Neural progenitor cell (in vitro differentiated cells): ENCODE measurements at regions not wholly inside any gene's neighbourhood (a gene's known extent, or its start where the extent isn't known, plus 50 kb on each side); places are given as distances from the start of the nearest gene placed in this dataset.

Experiments
- DNase-seq: peaks from one replicate; pipeline ENCODE4 v3.0.0-alpha.2; 2016; ENCODE audit warnings: low spot score
- H2AFZ ChIP-seq: fragments of 200-600 bp; sonication (generic); replicated peaks from 2 replicates; pipeline ENCODE4 v1.6.1; 2016; ENCODE audit warnings: antibody characterized with exemption
- H3F3A ChIP-seq: fragments of 200-600 bp; sonication (generic); 2 replicates; pipeline ENCODE4 v1.6.1; 2016; ENCODE audit warnings: antibody characterized with exemption, low read depth
- H3K27ac ChIP-seq: fragments of 200-600 bp; sonication (generic); 2 replicates; pipeline ENCODE4 v1.5.1; 2016; ENCODE audit warnings: mild to moderate bottlenecking
- H3K27me3 ChIP-seq: fragments of 200-600 bp; sonication (generic); 2 replicates; pipeline ENCODE4 v1.6.1; 2016; ENCODE audit warnings: mild to moderate bottlenecking, moderate library complexity
- H3K36me3 ChIP-seq: fragments of 200-600 bp; sonication (generic); 2 replicates; pipeline ENCODE4 v1.5.1; 2016
- H3K4me1 ChIP-seq: fragments of 200-600 bp; sonication (generic); 2 replicates; pipeline ENCODE4 v1.6.1; 2016; ENCODE audit warnings: mixed run types
- H3K4me2 ChIP-seq: fragments of 200-600 bp; sonication (generic); 2 replicates; pipeline ENCODE4 v1.6.1; 2016
- H3K4me3 ChIP-seq: fragments of 200-600 bp; sonication (generic); 2 replicates; pipeline ENCODE4 v1.5.1; 2016
- H3K79me2 ChIP-seq: fragments of 200-600 bp; sonication (generic); 2 replicates; pipeline ENCODE4 v1.6.1; 2016; ENCODE audit warnings: low read depth
- H3K9ac ChIP-seq: fragments of 200-600 bp; sonication (generic); 2 replicates; pipeline ENCODE4 v1.6.1; 2016
- H3K9me3 ChIP-seq: fragments of 200-600 bp; sonication (generic); 2 replicates; pipeline ENCODE4 v1.5.1; 2016; ENCODE audit warnings: low read depth
- H4K20me1 ChIP-seq: fragments of 200-600 bp; sonication (generic); 2 replicates; pipeline ENCODE4 v1.6.1; 2016; ENCODE audit warnings: low read depth
- H3K27ac Mint-ChIP-seq: 3 replicates; pipeline ENCODE4 v1.8.0; 2021; ENCODE audit warnings: mixed read lengths
- H3K27me3 Mint-ChIP-seq: 2 replicates; pipeline ENCODE4 v1.8.0; 2022; ENCODE audit warnings: low read depth, mild to moderate bottlenecking, inconsistent platforms, moderate library complexity, mixed read lengths; ENCODE audit not compliant: insufficient read depth
- H3K36me3 Mint-ChIP-seq: 3 replicates; pipeline ENCODE4 v1.8.0; 2021; ENCODE audit warnings: mixed read lengths
- H3K4me1 Mint-ChIP-seq: 3 replicates; pipeline ENCODE4 v1.8.0; 2021; ENCODE audit warnings: mixed read lengths
- H3K4me3 Mint-ChIP-seq: 3 replicates; pipeline ENCODE4 v1.8.0; 2021; ENCODE audit warnings: mild to moderate bottlenecking, moderate library complexity, mixed read lengths
- H3K9me3 Mint-ChIP-seq: 3 replicates; pipeline ENCODE4 v1.8.0; 2020; ENCODE audit warnings: mixed read lengths
- CTCF ChIP-seq: fragments of 200-600 bp; sonication (generic); IDR thresholded peaks from 2 replicates; pipeline ENCODE4 v1.5.1; 2017; ENCODE audit warnings: antibody characterized with exemption, mild to moderate bottlenecking
- EZH2 ChIP-seq: fragments of 200-600 bp; sonication (generic); IDR thresholded peaks from 2 replicates; pipeline ENCODE4 v1.6.1; 2017; ENCODE audit warnings: antibody characterized with exemption, mild to moderate bottlenecking, moderate library complexity
- EZH2phosphoT487 ChIP-seq: fragments of 200-600 bp; sonication (generic); IDR thresholded peaks from 2 replicates; pipeline ENCODE4 v1.6.1; 2017; ENCODE audit warnings: antibody characterized with exemption

DNA sequence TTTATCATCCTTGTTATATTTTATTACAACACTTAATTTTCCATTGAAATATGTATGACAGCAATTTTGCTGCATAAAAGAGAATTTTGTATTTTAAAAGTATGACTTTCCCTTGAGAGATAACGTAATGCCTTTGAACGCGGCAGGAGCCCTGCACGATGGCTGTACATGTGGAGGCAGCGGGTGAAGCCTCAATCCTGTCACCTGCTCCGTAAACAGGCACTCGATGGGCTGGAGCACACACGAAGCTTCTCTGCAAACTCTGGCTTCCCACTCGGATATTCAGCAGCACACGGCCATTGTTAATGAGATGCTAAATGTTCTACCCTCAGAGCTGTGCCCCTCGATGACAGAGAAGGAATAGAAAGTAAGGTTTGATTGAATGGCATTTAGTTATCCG lies 184.4 kb downstream of the RTP5 start:
- Histone ChIP-seq H2AFZ (no peak overlapping the region), H3K9me3 (no peaks in the 10 kb centered on the region), H3K4me1 (no peaks in the 10 kb centered on the region), H4K20me1 (no peaks in the 10 kb centered on the region), H3K9ac (no peak overlapping the region), H3K36me3 (no peaks in the 10 kb centered on the region), H3K27ac (no peak overlapping the region), H3K79me2 (no peaks in the 10 kb centered on the region), H3K4me3 (no peak overlapping the region), H3F3A (no peaks in the 10 kb centered on the region), H3K4me2 (no peak overlapping the region), H3K27me3 (peaks cover 60% of the 10 kb centered on the region)
- Mint-ChIP-seq H3K36me3 (no peaks in the 10 kb centered on the region), H3K27ac (no peak overlapping the region), H3K4me1 (no peaks in the 10 kb centered on the region), H3K27me3 (peaks cover 27% of the 10 kb centered on the region), H3K9me3 (peaks cover 7% of the 10 kb centered on the region), H3K4me3 (no peak overlapping the region)
- TF ChIP-seq EZH2 (no peak), EZH2phosphoT487 (no peak), CTCF (no peak)
- DNase-seq = no peak

DNA sequence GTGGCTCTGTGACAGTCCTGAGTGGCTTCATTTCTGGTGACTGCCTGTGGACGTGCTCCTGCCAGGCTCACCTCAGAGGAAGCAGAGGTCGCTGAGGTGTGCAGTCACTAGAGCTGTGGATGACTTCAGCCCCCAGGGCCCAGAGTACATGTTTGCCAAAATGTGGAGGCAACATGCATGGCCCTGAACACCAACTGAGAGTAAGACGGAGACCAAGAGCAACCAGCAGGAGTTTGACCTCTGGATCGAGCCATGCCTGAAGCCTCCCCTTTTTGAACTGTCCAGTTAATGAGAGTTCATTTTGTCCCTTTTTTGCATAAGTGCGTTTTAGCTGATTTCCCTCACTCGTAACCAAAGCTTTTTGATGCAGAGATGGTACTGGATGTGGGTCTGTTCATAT lies 184.9 kb downstream of the RTP5 start:
- H3K27me3 Mint-ChIP-seq = peaks cover 23% of the 10 kb centered on the region
- H3K27ac Mint-ChIP-seq = no peak overlapping the region
- Histone ChIP-seq H3F3A (no peaks in the 10 kb centered on the region), H3K4me1 (no peaks in the 10 kb centered on the region), H3K9me3 (no peaks in the 10 kb centered on the region), H3K4me2 (no peak overlapping the region), H4K20me1 (no peaks in the 10 kb centered on the region), H3K27ac (no peak overlapping the region), H2AFZ (no peak overlapping the region), H3K36me3 (no peaks in the 10 kb centered on the region), H3K9ac (no peak overlapping the region), H3K79me2 (no peaks in the 10 kb centered on the region), H3K27me3 (peaks cover 55% of the 10 kb centered on the region), H3K4me3 (no peak overlapping the region)
- TF ChIP-seq EZH2 (no peak), CTCF (no peak), EZH2phosphoT487 (no peak)
- no peaks in the 10 kb centered on the region for H3K4me1 Mint-ChIP-seq
- H3K36me3 Mint-ChIP-seq = no peaks in the 10 kb centered on the region
- DNase-seq = no peak
- H3K4me3 Mint-ChIP-seq = peak overlapping the region; percentile 14
- H3K9me3 Mint-ChIP-seq = peaks cover 5% of the 10 kb centered on the region

- DNase-seq = no peak
- Histone ChIP-seq H3K9ac (no peak overlapping the region), H3K27ac (no peak overlapping the region), H3K27me3 (peaks cover 48% of the 10 kb centered on the region), H3F3A (no peaks in the 10 kb centered on the region), H3K36me3 (no peaks in the 10 kb centered on the region), H3K9me3 (no peaks in the 10 kb centered on the region), H2AFZ (no peak overlapping the region), H3K4me1 (no peaks in the 10 kb centered on the region), H3K79me2 (no peaks in the 10 kb centered on the region), H3K4me3 (no peak overlapping the region), H4K20me1 (no peaks in the 10 kb centered on the region), H3K4me2 (no peak overlapping the region)
- peaks cover 18% of the 10 kb centered on the region for H3K27me3 Mint-ChIP-seq
- peak overlapping the region; percentile 14 for H3K4me3 Mint-ChIP-seq
- no peaks in the 10 kb centered on the region for H3K36me3 Mint-ChIP-seq
- TF ChIP-seq EZH2 (no peak), EZH2phosphoT487 (no peak), CTCF (no peak)
- H3K4me1 Mint-ChIP-seq = no peaks in the 10 kb centered on the region
- no peak overlapping the region for H3K27ac Mint-ChIP-seq
- H3K9me3 Mint-ChIP-seq = peaks cover 5% of the 10 kb centered on the region
Measured at GRCh38 chr2:242054881-242055801, 185.6 kb downstream of the RTP5 start.
